Spleen (tissue), 11 donors: ENCODE measurements at regions not wholly inside any gene's neighbourhood (a gene's known extent, or its start where the extent isn't known, plus 50 kb on each side); places are given as distances from the start of the nearest gene placed in this dataset.

Source experiments
- DNase-seq: peaks from one replicate; pipeline ENCODE4 v3.0.0-alpha.2; 2020
- H3K27ac ChIP-seq, 8 donors: fragments of 200-600 bp; sonication (generic) in 7 of 8; 1 replicate in 4 of 8; 2 replicates in 4 of 8; pipeline versions ENCODE4 v1.5.0 to v1.8.0; 2016 to 2021; ENCODE audit warnings: inconsistent platforms in 4 of 8, mild to moderate bottlenecking in 4 of 8, moderate library complexity in 1 of 8
- H3K27me3 ChIP-seq, 7 donors: fragments of 200-600 bp; sonication (generic) in 6 of 7; replicated peaks in 1 of 7; 1 replicate in 4 of 7; 2 replicates in 3 of 7; pipeline versions ENCODE4 v1.5.0 to v1.8.0; 2016 to 2021; ENCODE audit warnings: inconsistent platforms in 3 of 7, mild to moderate bottlenecking in 1 of 7
- H3K36me3 ChIP-seq, 6 donors: fragments of 200-600 bp; sonication (generic) in 5 of 6; 1 replicate in 4 of 6; 2 replicates in 2 of 6; pipeline versions ENCODE4 v1.5.0 to v1.8.0; 2016 to 2021; ENCODE audit warnings: inconsistent platforms in 2 of 6
- H3K4me1 ChIP-seq, 6 donors: fragments of 200-600 bp; sonication (generic) in 5 of 6; 1 replicate in 3 of 6; 2 replicates in 3 of 6; pipeline versions ENCODE4 v1.5.0 to v1.8.0; 2016 to 2021; ENCODE audit warnings: inconsistent platforms in 3 of 6
- H3K4me3 ChIP-seq, 8 donors: fragments of 200-600 bp; sonication (generic) in 7 of 8; 1 replicate in 4 of 8; 2 replicates in 4 of 8; pipeline versions ENCODE4 v1.5.0 to v1.8.0; 2016 to 2021; ENCODE audit warnings: inconsistent platforms in 4 of 8, mild to moderate bottlenecking in 4 of 8, moderate library complexity in 2 of 8
- H3K9me3 ChIP-seq, 8 donors: fragments of 200-600 bp; sonication (generic) in 7 of 8; 1 replicate in 4 of 8; 2 replicates in 4 of 8; pipeline versions ENCODE4 v1.5.0 to v1.8.0; 2016 to 2021; ENCODE audit warnings: inconsistent platforms in 4 of 8
- POLR2A ChIP-seq, 3 donors: fragments of 450-650 bp; IDR thresholded peaks; one replicate each; pipeline ENCODE4 v1.5.1; 2017; ENCODE audit warnings: antibody characterized with exemption in 3 of 3, mild to moderate bottlenecking in 1 of 3
- POLR2AphosphoS5 ChIP-seq, 3 donors: sonication (generic); formaldehyde crosslinking; IDR thresholded peaks; one replicate each; pipeline ENCODE4 v1.5.1; 2017; ENCODE audit warnings: antibody characterized with exemption in 3 of 3
- WGBS, 5 donors: extraction: QIAGEN DNeasy Blood & Tissue Kit in 3 of 5; methylation state at CpG; one replicate each; pipeline versions ENCODE4 v1.1.5 to v1.1.7; 2013 to 2018; 5-methylcytosine and 5-hydroxymethylcytosine counted together
- intact Hi-C: fragments of 100-400 bp; cut with DNase I; formaldehyde crosslinking; loops from one replicate; pipeline ENCODE4 v1.15.0; 2023; ENCODE audit warnings: low total_unique reads
- TF ChIP-seq, protein P1 (sequence below), 11 experiments: fragments of 200-600 bp in 7 of 11; fragments of 450-650 bp in 4 of 11; sonication (generic) in 4 of 11; IDR thresholded peaks in 8 of 11; conservative IDR thresholded peaks in 3 of 11; 1 replicate in 7 of 11; 2 replicates in 4 of 11; pipeline versions ENCODE4 v1.4.0 to v1.8.0; 2016 to 2021; ENCODE audit warnings: antibody characterized with exemption in 11 of 11, inconsistent platforms in 4 of 11, mild to moderate bottlenecking in 1 of 11
- donor health status: healthy with polysubstance abuse.
- donor health status: DM: no; HTN: no; CAD: no; lungs with moderate emphysema.
- donor health status: DM: no; HTN: no; CAD: no.
- donor health status: Bipolar disorder and iron deficiency.
- donor health status: healthy.
- donor health status: DM: no; HTN: no; CAD: no.
- donor health status: DM: yes; HTN: yes; CAD: no.

DNA sequence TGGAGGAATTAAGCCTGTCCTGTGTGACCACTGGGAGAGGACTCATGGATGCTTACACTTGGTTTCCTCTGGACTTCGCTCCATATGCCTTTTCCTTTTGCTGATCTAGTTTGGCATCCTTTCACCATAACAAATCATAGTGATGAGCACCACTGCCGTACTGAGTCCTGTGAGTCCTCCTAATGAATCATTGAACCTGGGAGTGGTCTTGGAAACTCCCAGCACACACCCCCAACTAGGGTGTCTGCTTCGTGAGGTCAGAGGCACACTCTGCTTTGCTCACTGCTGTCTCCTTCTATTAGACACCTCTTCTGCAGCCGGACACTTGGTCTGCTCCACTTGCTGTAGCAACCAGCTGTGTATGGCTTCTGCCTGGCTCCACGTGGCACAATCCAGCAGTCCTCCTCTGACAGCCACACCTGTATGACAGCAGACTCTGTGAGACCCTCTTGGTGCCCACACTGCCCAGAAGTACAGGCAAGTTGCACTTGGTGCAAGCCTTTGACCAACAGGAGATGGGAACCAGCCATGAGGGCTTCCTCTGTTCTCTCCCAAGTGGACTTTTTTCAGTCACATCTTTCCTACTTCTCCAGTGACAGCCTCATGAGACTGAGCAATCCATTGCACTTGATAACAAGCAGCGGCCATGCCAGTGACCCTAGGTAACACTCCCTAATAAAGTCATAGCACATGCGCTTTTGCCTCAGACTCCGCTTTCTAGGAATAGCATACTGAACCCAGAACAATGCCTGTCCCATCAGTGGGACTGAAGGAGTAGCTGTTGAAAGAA lies 65.0 kb upstream of the HMGXB4 start:
- Histone ChIP-seq H3K27me3 (peaks cover 0 to 24% (median 0%) of the 10 kb centered on the region in 7 donors), H3K27ac (no peak overlapping the region), H3K36me3 (no peaks in the 10 kb centered on the region), H3K9me3 (peaks cover 7 to 37% (median 31%) of the 10 kb centered on the region in 8 donors), H3K4me3 (no peak overlapping the region), H3K4me1 (no peaks in the 10 kb centered on the region)
- no peak for DNase-seq
- WGBS, 5 donors: 78 to 87% (median 82%) methylated on average over 7 to 8 of the region's 8 CpGs
- intact Hi-C loops: no loop called here
- no peak for TF ChIP-seq POLR2A (IDR thresholded peaks at IDR 0.05)
- TF ChIP-seq POLR2AphosphoS5 (IDR thresholded peaks at IDR 0.05): no peak
- TF ChIP-seq, protein P1, sequence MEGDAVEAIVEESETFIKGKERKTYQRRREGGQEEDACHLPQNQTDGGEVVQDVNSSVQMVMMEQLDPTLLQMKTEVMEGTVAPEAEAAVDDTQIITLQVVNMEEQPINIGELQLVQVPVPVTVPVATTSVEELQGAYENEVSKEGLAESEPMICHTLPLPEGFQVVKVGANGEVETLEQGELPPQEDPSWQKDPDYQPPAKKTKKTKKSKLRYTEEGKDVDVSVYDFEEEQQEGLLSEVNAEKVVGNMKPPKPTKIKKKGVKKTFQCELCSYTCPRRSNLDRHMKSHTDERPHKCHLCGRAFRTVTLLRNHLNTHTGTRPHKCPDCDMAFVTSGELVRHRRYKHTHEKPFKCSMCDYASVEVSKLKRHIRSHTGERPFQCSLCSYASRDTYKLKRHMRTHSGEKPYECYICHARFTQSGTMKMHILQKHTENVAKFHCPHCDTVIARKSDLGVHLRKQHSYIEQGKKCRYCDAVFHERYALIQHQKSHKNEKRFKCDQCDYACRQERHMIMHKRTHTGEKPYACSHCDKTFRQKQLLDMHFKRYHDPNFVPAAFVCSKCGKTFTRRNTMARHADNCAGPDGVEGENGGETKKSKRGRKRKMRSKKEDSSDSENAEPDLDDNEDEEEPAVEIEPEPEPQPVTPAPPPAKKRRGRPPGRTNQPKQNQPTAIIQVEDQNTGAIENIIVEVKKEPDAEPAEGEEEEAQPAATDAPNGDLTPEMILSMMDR (IDR thresholded peaks at IDR 0.05 in 8 of 11, conservative IDR thresholded peaks at IDR 0.05 in 3 of 11): no peak

DNA sequence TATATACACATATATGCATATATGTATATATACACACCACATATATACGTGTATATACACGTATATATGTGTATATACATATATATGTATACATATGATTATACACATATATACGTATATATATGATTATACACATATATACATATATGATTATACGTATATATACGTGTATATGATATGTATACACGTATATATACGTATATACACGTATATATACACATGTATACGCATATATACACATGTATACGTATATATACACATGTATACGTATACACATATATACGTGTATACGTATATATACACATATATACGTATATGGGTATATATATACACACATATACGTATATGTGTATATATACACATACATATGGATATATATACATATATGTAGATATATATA lies 62.1 kb upstream of the HMGXB4 start:
- H3K27me3 ChIP-seq: peaks cover 0 to 49% (median 5%) of the 10 kb centered on the region in 7 donors
- H3K9me3 ChIP-seq: peaks cover 0 to 8% (median 4%) of the 10 kb centered on the region in 8 donors
- TF ChIP-seq POLR2A (IDR thresholded peaks at IDR 0.05) (no peak), POLR2AphosphoS5 (IDR thresholded peaks at IDR 0.05) (no peak)
- TF ChIP-seq, protein P1 (IDR thresholded peaks at IDR 0.05 in 8 of 11, conservative IDR thresholded peaks at IDR 0.05 in 3 of 11): no peak
- H3K4me3 ChIP-seq: no peak overlapping the region
- intact Hi-C loops: no loop called here
- 79 to 82% (median 80%) methylated on average over 15 of the region's 15 CpGs for WGBS, 5 donors
- DNase-seq: no peak
- H3K27ac ChIP-seq: no peak overlapping the region
- H3K36me3 ChIP-seq: no peaks in the 10 kb centered on the region
- H3K4me1 ChIP-seq: no peaks in the 10 kb centered on the region

DNA sequence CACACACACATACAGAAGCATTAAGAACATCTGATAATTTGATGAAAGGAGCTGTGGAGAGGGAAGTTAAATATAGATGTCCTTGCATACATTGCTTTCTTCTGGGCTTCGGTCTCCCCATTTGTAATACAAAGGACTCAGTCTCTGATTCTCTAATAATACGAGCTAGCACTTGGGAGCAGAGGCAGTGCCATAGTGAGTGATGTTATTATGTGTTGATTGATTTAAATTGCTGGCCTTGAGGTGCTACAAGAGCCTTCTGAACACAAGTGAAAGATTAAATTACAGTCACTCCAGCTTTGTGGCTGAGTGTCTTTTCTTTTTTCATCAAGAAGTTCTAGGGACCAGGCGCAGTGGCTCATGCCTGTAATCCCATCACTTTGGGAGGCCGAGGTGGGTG lies 61.5 kb upstream of the HMGXB4 start:
- Histone ChIP-seq H3K4me1 (no peaks in the 10 kb centered on the region), H3K27me3 (peaks cover 0 to 49% (median 5%) of the 10 kb centered on the region in 7 donors), H3K9me3 (peaks cover 0 to 2% (median 0%) of the 10 kb centered on the region in 8 donors), H3K4me3 (no peak overlapping the region), H3K36me3 (no peaks in the 10 kb centered on the region), H3K27ac (no peak overlapping the region)
- intact Hi-C loops: no loop called here
- TF ChIP-seq POLR2A (IDR thresholded peaks at IDR 0.05) (no peak), POLR2AphosphoS5 (IDR thresholded peaks at IDR 0.05) (no peak)
- TF ChIP-seq, protein P1 (IDR thresholded peaks at IDR 0.05 in 8 of 11, conservative IDR thresholded peaks at IDR 0.05 in 3 of 11): no peak
- no peak for DNase-seq
- 76 to 92% (median 87%) methylated on average over 4 of the region's 4 CpGs for WGBS, 5 donors

DNA sequence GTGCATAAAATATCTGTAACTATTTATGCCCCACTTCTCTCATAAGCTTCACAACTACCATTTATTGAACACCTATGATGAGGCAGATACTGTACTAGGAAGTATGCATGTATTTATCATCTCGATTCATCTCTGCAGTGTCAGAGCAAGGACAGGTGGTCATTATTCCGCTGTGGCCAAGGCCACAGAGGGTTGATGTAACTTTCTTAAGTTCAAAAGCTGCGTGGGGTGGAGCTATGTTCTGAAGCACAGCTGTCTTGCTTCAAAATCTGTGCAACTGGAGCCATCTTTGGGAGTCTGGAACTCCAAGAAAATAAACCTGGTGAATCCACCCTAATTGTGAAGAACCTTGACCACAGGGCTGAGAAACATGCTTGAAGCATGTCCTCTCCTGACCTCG lies 60.2 kb upstream of the HMGXB4 start:
- no peak overlapping the region for H3K4me3 ChIP-seq
- DNase-seq: no peak
- no peaks in the 10 kb centered on the region for H3K36me3 ChIP-seq
- no peak overlapping the region for H3K27ac ChIP-seq
- intact Hi-C loops: no loop called here
- TF ChIP-seq POLR2AphosphoS5 (IDR thresholded peaks at IDR 0.05) (no peak), POLR2A (IDR thresholded peaks at IDR 0.05) (no peak)
- TF ChIP-seq, protein P1 (IDR thresholded peaks at IDR 0.05 in 8 of 11, conservative IDR thresholded peaks at IDR 0.05 in 3 of 11): no peak
- no peaks in the 10 kb centered on the region for H3K9me3 ChIP-seq
- no peaks in the 10 kb centered on the region for H3K4me1 ChIP-seq
- H3K27me3 ChIP-seq: peaks cover 0 to 46% (median 5%) of the 10 kb centered on the region in 7 donors
- WGBS, 5 donors: 48 to 75% (median 71%) methylated on average over 4 of the region's 4 CpGs
